Caco-2 (cell line): ENCODE measurements at regions not wholly inside any gene's neighbourhood (a gene's known extent, or its start where the extent isn't known, plus 50 kb on each side); places are given as distances from the start of the nearest gene placed in this dataset.

ENCODE experiments used
- BruUV-seq: library from RNA; stranded (reverse); fragments of 400-500 nt; replicated peaks from 2 replicates; lab custom pipeline; 2021; lab: Mats Ljungman, UMichigan
- CTCF ChIA-PET: fragments of 300-600 bp; sonication (Branson Sonifier 250); formaldehyde crosslinking; loops from one replicate; lab custom pipeline; 2022; ENCODE audit warnings: antibody characterized with exemption; lab: Charles Lee
- POLR2A ChIA-PET: fragments of 300-600 bp; sonication (Branson Sonifier 250); formaldehyde crosslinking; loops from one replicate; lab custom pipeline; 2022; ENCODE audit warnings: antibody characterized with exemption; lab: Charles Lee
- DNase-seq, 2 experiments: peaks; one replicate each; pipeline versions ENCODE4 v3.0.0 to v3.0.0-alpha.2; 2020 to 2022
- H3K27me3 ChIP-seq: replicated peaks from 2 replicates; pipeline ENCODE4 v1.6.0; 2011; ENCODE audit warnings: low read length; ENCODE audit not compliant: control insufficient read depth, insufficient read depth
- H3K36me3 ChIP-seq: 2 replicates; pipeline ENCODE4 v1.5.1; 2011; ENCODE audit warnings: low read length; ENCODE audit not compliant: control insufficient read depth, insufficient read depth
- H3K4me1 ChIP-seq: fragments of 250-450 bp; sonication (Bioruptor Pico); 2 replicates; pipeline ENCODE4 v1.5.1; 2020; ENCODE audit warnings: mild to moderate bottlenecking
- H3K4me3 ChIP-seq: 2 replicates; pipeline ENCODE4 v1.5.1; 2011; ENCODE audit warnings: low read depth, mild to moderate bottlenecking, control low read depth, low read length
- H3K9me3 ChIP-seq: fragments of 250-450 bp; sonication (Bioruptor Pico); 2 replicates; pipeline ENCODE4 v1.5.1; 2020; ENCODE audit warnings: mild to moderate bottlenecking, moderate library complexity
- H3K27ac Mint-ChIP-seq: one replicate; pipeline ENCODE4 v1.8.0; 2022; ENCODE audit warnings: mixed read lengths; ENCODE audit not compliant: unreplicated experiment
- H3K27me3 Mint-ChIP-seq: one replicate; pipeline ENCODE4 v1.8.0; 2022; ENCODE audit warnings: mixed read lengths; ENCODE audit not compliant: insufficient read depth, unreplicated experiment
- H3K36me3 Mint-ChIP-seq: one replicate; pipeline ENCODE4 v1.8.0; 2022; ENCODE audit warnings: mild to moderate bottlenecking, mixed read lengths; ENCODE audit not compliant: insufficient read depth, unreplicated experiment
- H3K4me1 Mint-ChIP-seq: one replicate; pipeline ENCODE4 v1.8.0; 2022; ENCODE audit warnings: low read depth, mixed read lengths; ENCODE audit not compliant: unreplicated experiment
- H3K4me3 Mint-ChIP-seq: one replicate; pipeline ENCODE4 v1.8.0; 2022; ENCODE audit warnings: mild to moderate bottlenecking, moderate library complexity, mixed read lengths; ENCODE audit not compliant: unreplicated experiment
- H3K9me3 Mint-ChIP-seq: one replicate; pipeline ENCODE4 v1.8.0; 2022; ENCODE audit warnings: mixed read lengths; ENCODE audit not compliant: unreplicated experiment
- CTCF ChIP-seq, 2 experiments: fragments of 200-600 bp in 1 of 2; IDR thresholded peaks; 1 replicate in 1 of 2; 2 replicates in 1 of 2; pipeline versions ENCODE4 v1.5.1 to v1.8.0; 2011 to 2022; ENCODE audit warnings: antibody characterized with exemption in 1 of 2, control low read depth in 1 of 2, inconsistent platforms in 1 of 2, low read depth in 1 of 2, low read length in 1 of 2, mild to moderate bottlenecking in 1 of 2, moderate library complexity in 1 of 2; ENCODE audit not compliant: insufficient read depth in 1 of 2, severe bottlenecking in 1 of 2, unreplicated experiment in 1 of 2
- intact Hi-C: fragments of 100-400 bp; cut with micrococcal nuclease; formaldehyde crosslinking; loops from one replicate; pipeline ENCODE4 v1.10.0; 2022; ENCODE audit not compliant: unreplicated experiment

- Mint-ChIP-seq H3K27me3 (no peaks in the 10 kb centered on the region), H3K36me3 (no peaks in the 10 kb centered on the region), H3K27ac (no peak overlapping the region), H3K4me1 (no peaks in the 10 kb centered on the region), H3K9me3 (no peaks in the 10 kb centered on the region), H3K4me3 (no peak overlapping the region)
- ChIA-PET CTCF (no interaction called here), POLR2A (no interaction called here)
- Histone ChIP-seq H3K36me3 (no peaks in the 10 kb centered on the region), H3K9me3 (no peaks in the 10 kb centered on the region; the same call in 1 of the 2 replicates), H3K4me1 (no peaks in the 10 kb centered on the region), H3K4me3 (no peak overlapping the region), H3K27me3 (no peaks in the 10 kb centered on the region)
- intact Hi-C loops: no loop called here
- no peak for DNase-seq
- no TSS peak for BruUV-seq
- TF ChIP-seq CTCF (IDR thresholded peaks at IDR 0.05; ENCODE audit: insufficient read depth in 1 of 2, low read depth in 1 of 2, low read length in 1 of 2, severe bottlenecking in 1 of 2, unreplicated experiment in 1 of 2): no peak
These were observed 100.1 kb downstream of the MIAT start for GRCh38 chr22:26757496-26757895.

- Histone ChIP-seq H3K27me3 (no peaks in the 10 kb centered on the region), H3K36me3 (no peaks in the 10 kb centered on the region), H3K4me3 (no peak overlapping the region), H3K4me1 (no peaks in the 10 kb centered on the region), H3K9me3 (peaks cover 6% of the 10 kb centered on the region)
- no TSS peak for BruUV-seq
- Mint-ChIP-seq H3K27me3 (no peaks in the 10 kb centered on the region), H3K4me1 (no peaks in the 10 kb centered on the region), H3K4me3 (no peak overlapping the region), H3K36me3 (no peaks in the 10 kb centered on the region), H3K27ac (no peak overlapping the region), H3K9me3 (no peaks in the 10 kb centered on the region)
- ChIA-PET CTCF (no interaction called here), POLR2A (no interaction called here)
- TF ChIP-seq CTCF (IDR thresholded peaks at IDR 0.05; ENCODE audit: insufficient read depth in 1 of 2, low read depth in 1 of 2, low read length in 1 of 2, severe bottlenecking in 1 of 2, unreplicated experiment in 1 of 2): no peak
- no peak for DNase-seq
- intact Hi-C loops: no loop called here
These were observed 105.4 kb downstream of the MIAT start for GRCh38 chr22:26762503-26763472.

- CTCF ChIA-PET: no interaction called here
- no TSS peak for BruUV-seq
- intact Hi-C loops: no loop called here
- Mint-ChIP-seq H3K9me3 (no peaks in the 10 kb centered on the region), H3K36me3 (no peaks in the 10 kb centered on the region), H3K4me1 (no peaks in the 10 kb centered on the region), H3K4me3 (no peak overlapping the region), H3K27me3 (no peaks in the 10 kb centered on the region), H3K27ac (no peak overlapping the region)
- no peak for DNase-seq
- TF ChIP-seq CTCF (IDR thresholded peaks at IDR 0.05; ENCODE audit: insufficient read depth in 1 of 2, low read depth in 1 of 2, low read length in 1 of 2, severe bottlenecking in 1 of 2, unreplicated experiment in 1 of 2): no peak
- POLR2A ChIA-PET: no interaction called here
- no peaks in the 10 kb centered on the region for H3K27me3 ChIP-seq
- peaks cover 6% of the 10 kb centered on the region for H3K9me3 ChIP-seq
- H3K4me3 ChIP-seq: no peak overlapping the region
- no peaks in the 10 kb centered on the region for H3K4me1 ChIP-seq
- H3K36me3 ChIP-seq: no peaks in the 10 kb centered on the region
These were observed 106.4 kb downstream of the MIAT start for GRCh38 chr22:26763633-26764361.
